GM20431 (cell line): ENCODE measurements at regions not wholly inside any gene's neighbourhood (a gene's known extent, or its start where the extent isn't known, plus 50 kb on each side); places are given as distances from the start of the nearest gene placed in this dataset.

ENCODE experiments used
- in situ Hi-C: fragments of 300-500 bp; cut with MseI, MboI; formaldehyde crosslinking; loops from one replicate; pipeline ENCODE4 v1.15.0; 2020; ENCODE audit warnings: low sequenced_read_pairs; ENCODE audit not compliant: unreplicated experiment

- in situ Hi-C loops: no loop called here
These were observed 109.2 kb upstream of the WSCD2 start for GRCh38 chr12:108019862-108020261.

DNA sequence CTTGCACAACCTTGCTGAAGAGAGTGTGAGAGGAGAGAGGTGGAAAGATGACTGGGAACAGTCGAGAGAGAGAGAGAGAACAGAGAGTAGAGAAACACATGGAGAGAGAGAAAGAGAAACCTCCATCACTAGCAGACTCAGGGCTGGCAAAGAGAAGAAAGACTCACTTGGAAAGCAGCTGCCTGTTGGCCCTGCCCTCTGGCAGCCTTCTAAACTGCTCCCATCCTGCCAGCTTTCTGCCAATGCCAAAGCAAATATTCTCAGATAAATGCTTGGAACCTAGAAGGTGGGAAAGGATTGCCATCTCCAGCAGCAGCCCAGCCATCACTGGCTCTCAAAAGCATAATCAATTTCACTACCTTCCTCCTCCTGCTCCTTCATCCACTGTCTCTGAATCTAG lies 107.9 kb upstream of the WSCD2 start:
- in situ Hi-C loops: no loop called here

GRCh38 chr12:108021949-108022522 lies 107.1 kb upstream of the WSCD2 start:
- in situ Hi-C loops: no loop called here

GRCh38 chr12:108029051-108029835 lies 99.8 kb upstream of the WSCD2 start:
- in situ Hi-C loops: no loop called here

- in situ Hi-C loops: no loop called here
These were observed 96.0 kb upstream of the WSCD2 start for GRCh38 chr12:108033090-108033489.

DNA sequence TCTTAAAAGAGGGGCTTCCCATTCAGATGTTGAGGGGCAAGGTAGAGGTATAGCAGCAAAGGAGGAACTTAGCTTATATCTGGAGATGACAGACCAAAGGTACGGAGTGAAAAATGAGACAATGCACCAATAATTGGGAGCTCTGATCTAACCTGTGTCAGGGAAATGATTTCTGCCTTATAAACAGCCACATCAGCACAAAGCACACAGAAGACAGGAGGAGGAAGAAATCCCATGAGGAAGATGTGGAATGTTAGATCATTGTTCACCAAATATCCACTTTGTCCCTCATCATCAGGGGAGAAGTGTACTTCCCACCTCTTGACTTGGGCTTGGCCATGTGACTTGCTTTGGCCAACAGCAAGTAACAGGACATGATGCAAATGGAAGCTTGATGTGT lies 93.7 kb upstream of the WSCD2 start:
- in situ Hi-C loops: no loop called here

DNA sequence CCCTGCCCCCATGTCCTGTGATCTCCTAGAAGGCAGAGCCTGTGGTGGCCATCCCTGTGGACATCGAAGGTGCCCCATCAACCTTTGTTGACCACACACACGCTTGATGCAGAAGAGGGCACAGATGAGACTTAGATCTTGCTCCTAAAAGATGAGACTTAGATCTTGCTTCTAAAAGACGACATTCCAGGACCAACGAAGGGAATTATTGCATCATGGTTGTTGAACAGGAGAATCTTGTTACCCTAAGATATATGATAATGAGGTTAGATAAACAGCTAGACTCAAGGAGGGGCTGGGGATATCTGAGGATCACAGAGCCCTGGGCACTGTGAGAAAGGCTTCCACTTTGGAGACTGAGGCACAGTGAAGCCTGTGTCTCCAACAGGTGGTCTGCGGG lies 91.1 kb upstream of the WSCD2 start:
- in situ Hi-C loops: no loop called here

- in situ Hi-C loops: no loop called here
These were observed 89.3 kb upstream of the WSCD2 start for GRCh38 chr12:108039794-108040193.

GRCh38 chr12:108040947-108041346 lies 88.1 kb upstream of the WSCD2 start:
- in situ Hi-C loops: no loop called here

DNA sequence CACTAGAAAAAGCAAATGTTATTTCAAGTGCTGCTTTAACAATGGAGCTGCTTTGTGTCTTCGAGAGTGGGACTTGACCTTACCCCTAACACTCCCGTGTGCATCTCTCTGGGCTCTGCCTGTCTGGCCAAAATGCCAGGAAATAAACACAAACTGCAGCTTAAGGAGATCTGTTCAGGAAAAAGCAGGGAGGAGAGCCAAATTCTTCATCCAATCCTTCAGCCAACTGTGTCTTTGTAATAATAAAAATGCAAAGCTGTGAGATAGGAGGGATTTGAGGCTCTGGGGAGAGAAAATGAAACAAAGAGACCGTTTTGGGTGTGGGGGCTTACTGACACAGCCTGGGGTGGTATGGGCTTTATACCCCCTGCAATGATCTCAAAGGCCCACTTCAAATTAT lies 85.8 kb upstream of the WSCD2 start:
- in situ Hi-C loops: no loop called here

- in situ Hi-C loops: no loop called here
These were observed 85.1 kb upstream of the WSCD2 start for GRCh38 chr12:108043750-108044533.

- in situ Hi-C loops: no loop called here
These were observed 83.0 kb upstream of the WSCD2 start for GRCh38 chr12:108046135-108046534.

DNA sequence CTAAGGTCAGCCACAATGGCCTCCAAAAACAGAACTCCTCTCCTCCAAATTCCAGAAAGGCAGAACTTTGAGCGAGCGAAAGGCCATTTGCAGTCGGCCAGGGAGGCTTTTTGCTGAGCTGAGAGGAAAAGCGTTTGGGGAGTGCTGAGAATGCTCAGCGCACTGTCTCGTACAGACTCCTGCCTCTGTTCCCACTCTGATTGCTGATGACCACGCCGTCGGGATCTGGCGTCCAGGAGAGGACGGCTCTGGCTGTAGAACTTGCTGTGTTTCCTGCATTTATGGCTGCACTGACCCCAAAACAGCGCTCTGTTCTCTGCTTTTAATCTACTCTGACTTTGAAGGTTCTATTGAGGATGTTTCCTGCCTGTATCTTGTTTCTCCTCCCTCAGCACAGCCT lies 82.4 kb upstream of the WSCD2 start:
- in situ Hi-C loops: no loop called here

- in situ Hi-C loops: no loop called here
These were observed 82.0 kb upstream of the WSCD2 start for GRCh38 chr12:108047071-108047550.

GRCh38 chr12:108048686-108049085 lies 80.4 kb upstream of the WSCD2 start:
- in situ Hi-C loops: no loop called here

- in situ Hi-C loops: no loop called here
These were observed 78.4 kb upstream of the WSCD2 start for GRCh38 chr12:108050696-108051095.

DNA sequence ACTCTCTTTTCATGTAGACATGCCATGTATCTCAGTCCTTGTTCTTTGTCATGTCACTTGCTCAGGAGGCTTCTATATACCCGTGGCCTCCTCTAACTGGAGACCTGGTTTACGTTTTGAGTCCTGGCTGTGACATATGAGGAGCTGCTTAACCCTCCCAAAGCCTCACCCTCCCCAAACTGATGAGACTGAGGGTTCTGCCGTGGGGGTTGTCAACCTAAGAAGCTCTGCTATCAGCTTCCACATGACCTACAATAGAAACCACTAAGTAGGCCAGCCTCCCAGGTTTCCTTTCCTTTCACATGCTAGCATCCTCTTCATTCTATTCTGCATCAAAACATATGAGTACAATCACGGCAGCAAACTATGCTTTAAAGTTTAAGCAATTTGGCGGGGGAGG lies 76.8 kb upstream of the WSCD2 start:
- in situ Hi-C loops: no loop called here

GRCh38 chr12:108053512-108053911 lies 75.6 kb upstream of the WSCD2 start:
- in situ Hi-C loops: no loop called here

GRCh38 chr12:108054496-108054895 lies 74.6 kb upstream of the WSCD2 start:
- in situ Hi-C loops: no loop called here

DNA sequence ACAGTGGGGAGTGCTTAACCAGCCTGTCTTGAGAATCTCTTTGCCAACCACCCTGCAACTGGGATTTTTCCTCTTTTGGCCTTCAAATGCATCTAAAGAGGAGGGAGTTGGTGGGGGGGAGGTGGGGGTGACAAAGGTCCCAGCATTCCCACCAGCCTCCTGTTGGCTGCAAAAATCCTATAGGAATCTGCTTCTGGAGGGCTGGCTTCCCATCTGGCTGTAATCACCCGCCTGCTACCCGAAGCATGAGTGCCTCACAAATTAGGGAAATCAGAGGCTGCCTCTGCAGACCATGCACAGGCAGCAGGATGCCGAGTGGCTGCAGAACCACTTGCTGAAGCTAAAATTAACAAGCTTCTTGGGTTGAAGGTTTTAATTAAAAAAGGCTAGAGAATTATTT lies 73.9 kb upstream of the WSCD2 start:
- in situ Hi-C loops: no loop called here

DNA sequence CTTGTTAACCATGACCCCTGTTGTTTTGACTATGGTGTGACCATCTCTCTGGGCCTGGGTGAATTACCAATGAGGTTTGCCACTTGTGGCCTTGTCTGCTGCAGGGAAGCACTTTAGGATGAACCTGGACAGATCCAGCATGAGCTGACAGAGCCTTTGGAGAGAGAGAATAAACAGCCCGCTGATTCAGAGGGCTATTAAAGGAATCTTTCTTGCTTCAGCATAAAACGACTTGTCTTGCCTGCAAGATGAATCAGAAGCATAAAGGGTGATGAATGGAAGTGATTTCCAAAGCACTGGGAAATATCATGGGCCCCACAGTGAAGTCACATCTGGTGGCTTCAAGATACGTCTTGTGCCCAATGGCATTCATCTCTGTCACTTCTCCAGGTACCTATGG lies 69.0 kb upstream of the WSCD2 start:
- in situ Hi-C loops: no loop called here
